GM18870 (cell line): ENCODE measurements at regions not wholly inside any gene's neighbourhood (a gene's known extent, or its start where the extent isn't known, plus 50 kb on each side); places are given as distances from the start of the nearest gene placed in this dataset.

Experiments used
- ATAC-seq: cut with Tn5 transposase; IDR thresholded peaks from one replicate; pipeline ENCODE4 v1.9.1; 2021; ENCODE audit warnings: moderate library complexity; ENCODE audit not compliant: unreplicated experiment

- no peak for ATAC-seq
These were observed 221.7 kb upstream of the SPRY2 start for GRCh38 chr13:80562433-80563156.

- no peak for ATAC-seq
These were observed 219.7 kb upstream of the SPRY2 start for GRCh38 chr13:80560609-80561008.

- no peak for ATAC-seq
These were observed 219.0 kb upstream of the SPRY2 start for GRCh38 chr13:80559944-80560343.

DNA sequence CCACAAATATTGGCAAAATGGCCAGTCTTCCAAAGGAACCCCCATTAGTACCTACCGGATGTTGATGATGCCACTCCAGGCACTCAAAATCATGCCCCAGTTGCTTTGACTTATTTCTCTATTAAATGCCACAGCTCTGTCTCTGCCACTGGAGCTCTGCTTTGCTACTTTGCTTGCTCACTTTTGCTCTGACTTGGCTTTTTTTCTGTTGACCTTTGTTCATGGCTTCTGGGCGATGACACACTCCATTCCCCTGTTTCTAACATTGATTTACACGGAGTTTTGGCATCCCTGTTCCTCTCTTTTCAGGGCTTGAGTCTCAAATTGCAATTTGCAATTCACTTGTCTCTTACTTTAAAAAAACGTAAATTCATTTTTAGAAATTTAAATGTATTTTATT lies 217.1 kb upstream of the SPRY2 start:
- no peak for ATAC-seq

- no peak for ATAC-seq
These were observed 215.1 kb upstream of the SPRY2 start for GRCh38 chr13:80555796-80556678.

- no peak for ATAC-seq
These were observed 212.0 kb upstream of the SPRY2 start for GRCh38 chr13:80552851-80553440.

GRCh38 chr13:80551650-80552497 lies 210.9 kb upstream of the SPRY2 start:
- ATAC-seq = no peak

- ATAC-seq = no peak
These were observed 210.1 kb upstream of the SPRY2 start for GRCh38 chr13:80550971-80551441.

GRCh38 chr13:80548915-80549314 lies 208.0 kb upstream of the SPRY2 start:
- ATAC-seq = no peak

DNA sequence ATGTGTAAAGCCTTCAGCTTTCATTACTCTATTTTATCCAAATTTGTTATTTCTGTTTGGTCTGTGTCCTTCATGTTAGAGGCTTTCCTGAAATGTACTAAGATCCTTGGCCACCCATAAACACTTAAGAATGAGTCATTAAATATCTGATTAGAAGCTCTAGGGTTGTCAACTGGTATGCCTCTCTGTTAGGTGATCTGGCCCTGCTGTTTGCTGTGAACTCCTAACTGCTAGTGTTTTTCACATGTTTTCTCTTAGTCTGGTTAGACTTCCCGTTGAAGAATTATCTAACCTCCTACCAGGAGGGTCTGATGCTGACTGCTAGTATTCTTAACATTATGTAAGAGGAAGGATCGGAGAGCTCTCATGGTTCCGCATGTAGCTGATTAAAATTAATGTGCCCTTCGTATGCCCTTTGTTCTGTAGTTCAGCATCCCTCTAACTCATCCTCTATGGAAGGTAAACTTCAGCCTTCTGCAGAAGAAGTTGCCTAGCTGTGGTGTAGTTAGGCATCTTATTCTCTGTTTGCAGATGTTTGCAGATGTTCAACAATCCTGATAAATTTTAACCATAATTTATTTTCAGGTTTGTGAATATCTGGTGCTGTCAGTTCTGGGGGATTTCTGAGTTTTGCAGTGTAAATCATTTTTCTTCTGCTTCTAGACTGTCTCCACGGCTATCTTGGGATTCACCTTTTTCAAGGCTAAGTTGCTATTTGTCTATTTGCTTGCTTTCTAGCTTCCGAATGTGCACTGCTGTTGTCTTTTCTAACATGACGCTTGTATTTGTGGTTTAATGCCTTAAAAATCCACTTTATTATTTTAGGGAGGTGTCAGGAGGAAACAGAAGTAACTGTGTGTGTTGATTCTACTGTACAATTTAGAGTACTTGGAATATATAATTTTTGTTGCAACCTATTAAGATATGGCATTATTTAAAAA lies 207.2 kb upstream of the SPRY2 start:
- ATAC-seq = no peak

- ATAC-seq = no peak
These were observed 206.4 kb upstream of the SPRY2 start for GRCh38 chr13:80547341-80547740.

- ATAC-seq = no peak
These were observed 192.2 kb upstream of the SPRY2 start for GRCh38 chr13:80533175-80533574.

DNA sequence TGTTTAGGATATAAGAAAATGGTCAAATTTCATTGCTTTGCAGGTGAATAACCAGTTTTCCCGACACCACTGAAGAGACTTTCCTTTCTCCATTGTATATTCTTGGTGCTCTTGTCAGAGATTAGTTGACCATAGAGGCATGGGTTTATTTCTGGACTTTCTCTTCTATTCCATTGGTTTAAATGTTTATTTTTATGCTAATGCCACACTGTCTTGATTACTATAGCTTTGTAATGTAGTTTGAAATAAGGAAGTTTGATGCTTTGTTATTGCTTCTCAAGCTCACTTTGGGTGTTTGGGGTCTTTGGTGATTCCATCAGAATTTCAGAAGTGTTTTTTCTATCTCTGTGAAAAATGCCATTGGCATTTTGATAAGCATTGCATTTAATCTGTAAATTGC lies 190.0 kb upstream of the SPRY2 start:
- no peak for ATAC-seq

GRCh38 chr13:80530191-80530590 lies 189.3 kb upstream of the SPRY2 start:
- no peak for ATAC-seq

GRCh38 chr13:80529734-80530133 lies 188.8 kb upstream of the SPRY2 start:
- no peak for ATAC-seq

DNA sequence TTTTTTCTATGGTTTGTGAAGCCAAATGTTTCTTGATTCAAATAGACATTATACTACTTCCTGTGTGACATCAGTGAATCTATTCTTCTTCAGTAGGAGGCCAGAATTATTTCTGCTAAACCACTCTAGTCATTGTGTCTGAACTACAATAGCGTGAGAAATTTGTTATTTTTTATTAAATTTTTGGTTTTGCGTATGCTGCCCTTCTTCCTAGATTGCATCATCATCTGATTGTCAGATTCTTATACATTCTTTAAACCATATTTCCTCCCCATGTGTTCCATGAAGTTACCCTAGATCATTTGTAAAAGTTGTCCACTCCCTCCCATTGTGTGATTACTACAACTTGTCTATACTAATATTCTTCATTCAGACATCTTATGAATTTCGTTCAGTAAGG lies 187.8 kb upstream of the SPRY2 start:
- ATAC-seq = no peak

DNA sequence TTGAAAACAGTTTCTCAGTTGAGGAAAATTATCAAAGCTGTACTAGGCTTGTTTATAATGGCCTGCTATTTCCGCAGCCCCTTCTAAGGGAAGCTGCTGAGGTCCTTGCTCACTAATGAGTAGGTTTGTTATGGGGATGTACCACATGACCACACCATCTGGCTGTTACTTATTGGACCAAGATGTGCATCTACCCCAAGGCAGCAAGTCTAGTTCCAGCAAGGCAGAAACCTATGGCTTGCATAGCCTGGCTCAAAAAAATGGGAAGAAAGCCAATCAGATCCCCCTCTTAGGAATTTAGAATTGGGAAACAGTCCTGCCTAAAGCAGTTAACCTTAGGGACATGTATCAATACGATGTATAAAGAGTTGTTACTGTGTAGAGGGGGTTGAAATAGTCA lies 186.5 kb upstream of the SPRY2 start:
- no peak for ATAC-seq

GRCh38 chr13:80524447-80525215 lies 183.7 kb upstream of the SPRY2 start:
- ATAC-seq = no peak

DNA sequence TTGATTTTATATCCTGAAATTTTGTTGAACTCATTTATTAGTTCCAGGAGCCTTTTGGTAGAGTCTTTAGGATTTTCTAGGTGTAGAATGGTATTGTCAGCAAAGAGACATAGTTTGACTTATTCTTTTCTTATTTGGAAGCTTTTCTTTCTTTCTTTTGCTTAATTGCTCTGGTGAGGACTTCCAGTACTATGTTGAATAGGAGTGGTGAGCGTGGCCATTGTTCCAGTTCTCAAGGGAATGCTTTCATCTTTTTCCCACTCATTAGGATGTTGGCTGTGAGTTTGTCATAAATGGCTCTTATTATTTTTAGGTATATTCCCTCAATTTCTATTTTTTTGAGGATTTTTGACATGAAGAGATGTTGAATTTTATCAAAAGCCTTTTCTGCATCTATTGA lies 182.2 kb upstream of the SPRY2 start:
- no peak for ATAC-seq
